Bronchial epithelial cell (primary cell): ENCODE measurements at regions not wholly inside any gene's neighbourhood (a gene's known extent, or its start where the extent isn't known, plus 50 kb on each side); places are given as distances from the start of the nearest gene placed in this dataset.
"Not testable (repeated sequence)": the region's sequence is repeated elsewhere in the genome, so short reads cannot be mapped to it uniquely, and the experiment has no call there.

Experiments
- DNase-seq: peaks from one replicate; pipeline ENCODE4 v3.0.0-alpha.2; 2010; ENCODE audit warnings: low read depth
- FAIRE-seq: peaks from 2 replicates; lab custom pipeline; 2011; peaks lifted over from hg19 to GRCh38; lab: Jason Lieb, UNC
- H3K27me3 ChIP-seq: 2 replicates; pipeline ENCODE4 v1.5.1; 2011; ENCODE audit warnings: low read length; ENCODE audit not compliant: control insufficient read depth, insufficient read depth
- H3K36me3 ChIP-seq: 2 replicates; pipeline ENCODE4 v1.5.1; 2011; ENCODE audit warnings: low read length; ENCODE audit not compliant: control insufficient read depth, insufficient read depth
- H3K4me3 ChIP-seq: 2 replicates; pipeline ENCODE4 v1.5.1; 2011; ENCODE audit warnings: mild to moderate bottlenecking, low read depth, low read length, control low read depth
- CTCF ChIP-seq: IDR thresholded peaks from 2 replicates; pipeline ENCODE4 v1.5.1; 2011; ENCODE audit warnings: mild to moderate bottlenecking, moderate library complexity, low read length, control low read depth, inconsistent platforms; ENCODE audit not compliant: insufficient read depth, severe bottlenecking

GRCh38 chrX:36898301-36898700 lies 109.9 kb upstream of the FAM47C start:
- FAIRE-seq (no peak), DNase-seq (peak; percentile 19)
- Histone ChIP-seq H3K4me3 (no peak overlapping the region), H3K36me3 (no peaks in the 10 kb centered on the region), H3K27me3 (no peaks in the 10 kb centered on the region)
- peak; percentile 45 for TF ChIP-seq CTCF

- not testable (repeated sequence) for DNase-seq, H3K36me3 ChIP-seq, FAIRE-seq, H3K4me3 ChIP-seq, H3K27me3 ChIP-seq
Observed at GRCh38 chrX:36904561-36904960, 103.6 kb upstream of the FAM47C start.

GRCh38 chrX:36908801-36909675 lies 99.1 kb upstream of the FAM47C start:
- H3K36me3 ChIP-seq: no peaks in the 10 kb centered on the region
- FAIRE-seq (no peak), DNase-seq (peak; percentile 39)
- H3K27me3 ChIP-seq: no peaks in the 10 kb centered on the region
- peak; percentile 19 for TF ChIP-seq CTCF
- H3K4me3 ChIP-seq: no peak overlapping the region

- TF ChIP-seq CTCF: no peak
- FAIRE-seq: no peak
Observed at GRCh38 chrX:36909676-36910030, 98.5 kb upstream of the FAM47C start.

GRCh38 chrX:36913551-36913950 lies 94.6 kb upstream of the FAM47C start:
- no peak for FAIRE-seq
- DNase-seq: no peak
- no peaks in the 10 kb centered on the region for H3K36me3 ChIP-seq
- H3K4me3 ChIP-seq: no peak overlapping the region
- no peak for TF ChIP-seq CTCF
- no peaks in the 10 kb centered on the region for H3K27me3 ChIP-seq

More at GRCh38 chrX:36909676-36910030, 98.5 kb upstream of the FAM47C start:
- Histone ChIP-seq H3K36me3 (no peaks in the 10 kb centered on the region), H3K27me3 (no peaks in the 10 kb centered on the region), H3K4me3 (no peak overlapping the region)
- DNase-seq: no peak

- FAIRE-seq: no peak
- no peak for DNase-seq
Observed at GRCh38 chrX:36916941-36917340, 91.2 kb upstream of the FAM47C start.

More at GRCh38 chrX:36916941-36917340, 91.2 kb upstream of the FAM47C start:
- no peak for TF ChIP-seq CTCF
- Histone ChIP-seq H3K4me3 (no peak overlapping the region), H3K36me3 (no peaks in the 10 kb centered on the region), H3K27me3 (no peaks in the 10 kb centered on the region)
